Mucosa of descending colon (tissue), 3 donors: ENCODE measurements at regions not wholly inside any gene's neighbourhood (a gene's known extent, or its start where the extent isn't known, plus 50 kb on each side); places are given as distances from the start of the nearest gene placed in this dataset.

Source experiments
- ATAC-seq: fragments of 200-7000 bp; cut with Tn5 transposase; one replicate; pipeline ENCODE4 v1.9.1; 2020; ENCODE audit warnings: mild to moderate bottlenecking, moderate library complexity
- DNase-seq, 3 donors: peaks; one replicate each; pipeline ENCODE4 v3.0.0-alpha.2; 2020
- H3K36me3 ChIP-seq: fragments of 200-600 bp; one replicate; pipeline ENCODE4 v1.8.0; 2021; ENCODE audit warnings: low read depth, mild to moderate bottlenecking
- H3K4me1 ChIP-seq: fragments of 200-600 bp; one replicate; pipeline ENCODE4 v1.8.0; 2021; ENCODE audit warnings: low read depth, mild to moderate bottlenecking
- H3K4me3 ChIP-seq: fragments of 200-600 bp; one replicate; pipeline ENCODE4 v1.8.0; 2021; ENCODE audit warnings: mild to moderate bottlenecking
- H3K9me3 ChIP-seq: fragments of 200-600 bp; one replicate; pipeline ENCODE4 v1.8.0; 2021; ENCODE audit warnings: mild to moderate bottlenecking
- intact Hi-C, 2 donors: fragments of 100-400 bp; cut with DNase I in 1 of 2; cut with micrococcal nuclease in 1 of 2; formaldehyde crosslinking; loops; one replicate each; pipeline versions ENCODE4 v1.11.0 to v1.11.1; 2022; cut with DNase I, micrococcal nuclease
- TF ChIP-seq, protein P1 (sequence below): fragments of 200-600 bp; IDR thresholded peaks from one replicate; pipeline ENCODE4 v1.8.0; 2022; ENCODE audit warnings: antibody characterized with exemption, mild to moderate bottlenecking
- donor health status: DM: no; HTN: no; CAD: no; lungs with moderate emphysema.
- donor health status: DM: no; HTN: no; CAD: no.
- donor health status: DM: no; HTN: yes; CAD: no.

DNA sequence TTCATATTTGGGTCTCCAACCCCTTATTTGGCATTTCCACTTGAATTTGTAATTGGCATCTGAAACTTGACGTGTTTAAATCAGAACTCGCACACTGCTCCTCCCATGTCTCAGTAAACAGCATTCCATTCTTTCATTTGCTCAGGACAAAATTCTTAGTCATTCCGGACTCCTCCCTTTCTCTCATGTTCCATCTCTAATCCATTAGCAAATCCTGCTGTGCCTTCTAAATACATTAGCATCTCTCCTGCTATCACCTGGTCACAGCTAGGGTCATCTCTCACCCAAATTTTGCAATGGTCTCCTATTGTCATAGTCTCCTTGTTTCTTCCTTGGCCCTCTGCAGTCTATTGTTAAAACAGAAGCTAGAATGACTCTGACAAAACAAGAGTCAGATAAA lies 119.9 kb upstream of the CADPS start:
- DNase-seq = no peak
- no peak overlapping the region for H3K4me3 ChIP-seq
- no peak for ATAC-seq
- H3K36me3 ChIP-seq = no peaks in the 10 kb centered on the region
- H3K4me1 ChIP-seq = no peaks in the 10 kb centered on the region
- TF ChIP-seq, protein P1, sequence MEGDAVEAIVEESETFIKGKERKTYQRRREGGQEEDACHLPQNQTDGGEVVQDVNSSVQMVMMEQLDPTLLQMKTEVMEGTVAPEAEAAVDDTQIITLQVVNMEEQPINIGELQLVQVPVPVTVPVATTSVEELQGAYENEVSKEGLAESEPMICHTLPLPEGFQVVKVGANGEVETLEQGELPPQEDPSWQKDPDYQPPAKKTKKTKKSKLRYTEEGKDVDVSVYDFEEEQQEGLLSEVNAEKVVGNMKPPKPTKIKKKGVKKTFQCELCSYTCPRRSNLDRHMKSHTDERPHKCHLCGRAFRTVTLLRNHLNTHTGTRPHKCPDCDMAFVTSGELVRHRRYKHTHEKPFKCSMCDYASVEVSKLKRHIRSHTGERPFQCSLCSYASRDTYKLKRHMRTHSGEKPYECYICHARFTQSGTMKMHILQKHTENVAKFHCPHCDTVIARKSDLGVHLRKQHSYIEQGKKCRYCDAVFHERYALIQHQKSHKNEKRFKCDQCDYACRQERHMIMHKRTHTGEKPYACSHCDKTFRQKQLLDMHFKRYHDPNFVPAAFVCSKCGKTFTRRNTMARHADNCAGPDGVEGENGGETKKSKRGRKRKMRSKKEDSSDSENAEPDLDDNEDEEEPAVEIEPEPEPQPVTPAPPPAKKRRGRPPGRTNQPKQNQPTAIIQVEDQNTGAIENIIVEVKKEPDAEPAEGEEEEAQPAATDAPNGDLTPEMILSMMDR = no peak
- no peaks in the 10 kb centered on the region for H3K9me3 ChIP-seq
- intact Hi-C loops = no loop called here

DNA sequence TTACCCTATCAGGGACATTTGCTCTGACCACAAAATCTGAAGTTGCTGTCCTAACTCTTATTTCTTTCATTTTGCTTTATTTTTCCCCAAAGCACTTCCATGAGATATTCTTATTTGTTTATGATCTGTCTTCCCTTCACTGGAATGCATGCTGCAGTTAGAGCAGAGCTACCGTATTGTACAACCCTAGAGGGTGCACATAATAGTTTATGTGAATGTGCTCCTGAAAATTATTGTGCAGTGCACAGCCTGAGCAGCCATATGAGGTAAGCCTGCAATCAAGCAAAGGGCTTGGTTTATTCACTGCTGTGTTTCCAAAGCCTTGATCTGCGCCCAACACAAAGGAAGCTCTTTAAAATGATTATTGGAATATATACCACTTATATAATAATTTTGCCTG lies 120.3 kb upstream of the CADPS start:
- no peaks in the 10 kb centered on the region for H3K4me1 ChIP-seq
- no peak for DNase-seq
- H3K9me3 ChIP-seq = no peaks in the 10 kb centered on the region
- H3K4me3 ChIP-seq = no peak overlapping the region
- TF ChIP-seq, protein P1 = no peak
- intact Hi-C loops = no loop called here
- ATAC-seq = no peak
- H3K36me3 ChIP-seq = no peaks in the 10 kb centered on the region

DNA sequence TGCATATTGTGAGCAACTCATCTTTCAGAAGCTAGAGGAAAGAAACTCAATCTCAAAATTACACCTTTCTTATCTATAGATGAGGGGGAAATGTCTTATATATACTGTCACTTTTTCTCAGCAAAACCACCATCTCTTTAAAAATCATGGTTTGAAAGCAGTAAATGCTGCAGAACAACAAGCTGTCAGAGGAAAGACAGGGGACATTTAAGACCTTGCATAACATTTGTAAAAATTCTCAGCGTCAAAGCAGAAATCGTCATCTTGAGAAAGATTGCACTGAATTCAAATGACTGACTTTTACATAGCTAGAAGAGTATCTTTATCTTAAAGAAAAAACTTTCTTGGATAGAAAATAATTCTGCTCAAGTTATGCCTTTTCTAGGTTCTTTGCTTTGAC lies 122.2 kb upstream of the CADPS start:
- intact Hi-C loops = no loop called here
- Histone ChIP-seq H3K4me1 (no peaks in the 10 kb centered on the region), H3K36me3 (no peaks in the 10 kb centered on the region), H3K4me3 (no peak overlapping the region), H3K9me3 (no peaks in the 10 kb centered on the region)
- TF ChIP-seq, protein P1 = no peak
- DNase-seq = no peak
- ATAC-seq = no peak

DNA sequence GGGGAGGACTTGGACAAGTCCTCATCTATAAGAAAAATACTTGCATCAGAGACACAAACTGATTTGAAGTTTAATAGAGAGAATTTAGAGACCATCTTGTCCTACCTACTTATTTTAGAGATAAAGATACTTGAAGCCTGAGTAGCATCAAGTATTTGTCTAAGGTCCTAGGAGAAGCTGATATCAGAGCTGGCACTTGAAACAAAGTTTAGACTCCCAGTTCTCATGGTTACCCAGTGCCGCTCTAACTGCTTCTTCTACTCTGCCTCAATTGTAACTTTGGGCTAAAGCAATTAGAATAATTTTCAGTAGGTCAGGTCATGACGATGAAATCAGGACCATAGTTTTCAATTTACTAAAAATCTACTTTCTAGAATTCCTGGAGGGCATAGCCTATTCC lies 123.9 kb upstream of the CADPS start:
- no peaks in the 10 kb centered on the region for H3K36me3 ChIP-seq
- intact Hi-C loops = no loop called here
- DNase-seq (no peak), ATAC-seq (no peak)
- H3K9me3 ChIP-seq = peaks cover 9% of the 10 kb centered on the region
- no peaks in the 10 kb centered on the region for H3K4me1 ChIP-seq
- TF ChIP-seq, protein P1 = no peak
- H3K4me3 ChIP-seq = no peak overlapping the region

DNA sequence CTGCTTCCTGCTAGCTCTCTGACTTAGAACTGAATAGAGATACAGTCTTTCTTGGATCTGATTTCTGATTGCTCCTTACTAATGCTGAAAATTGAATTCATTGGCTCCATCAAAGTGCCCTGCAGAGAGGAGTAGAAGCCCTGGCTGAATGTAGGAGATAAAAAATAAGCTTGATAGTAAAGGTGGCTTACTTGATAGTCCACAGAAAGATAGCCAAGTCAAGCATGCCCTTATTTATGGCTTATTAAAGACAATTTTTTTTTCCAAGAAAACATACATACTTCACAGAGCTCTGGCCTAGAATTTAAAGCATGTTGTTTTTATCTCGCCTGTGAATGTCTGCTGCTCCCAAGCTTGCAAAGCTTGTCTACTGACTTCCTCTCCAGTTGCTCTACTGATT lies 124.6 kb upstream of the CADPS start:
- H3K9me3 ChIP-seq = peaks cover 9% of the 10 kb centered on the region
- TF ChIP-seq, protein P1 = no peak
- intact Hi-C loops = no loop called here
- ATAC-seq (no peak), DNase-seq (no peak)
- no peaks in the 10 kb centered on the region for H3K36me3 ChIP-seq
- no peaks in the 10 kb centered on the region for H3K4me1 ChIP-seq
- no peak overlapping the region for H3K4me3 ChIP-seq

DNA sequence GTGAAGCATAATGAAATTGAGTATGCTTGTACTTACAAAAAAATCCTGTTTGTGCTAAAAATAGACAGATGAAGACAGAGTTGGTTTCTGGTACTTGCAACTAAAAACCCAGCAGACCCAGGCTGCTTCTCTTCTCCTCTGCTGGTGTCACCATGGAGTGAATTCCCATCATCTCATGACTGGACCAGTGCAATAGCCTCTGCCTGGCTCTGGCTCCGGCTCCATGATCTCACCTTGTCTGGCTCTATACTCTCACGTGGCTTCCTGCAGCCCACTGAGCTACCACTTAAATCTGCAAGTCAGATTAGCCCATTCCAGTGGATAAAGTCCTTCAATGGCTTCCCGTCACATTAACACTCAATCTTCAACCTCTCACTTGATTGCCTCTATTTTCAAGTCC lies 129.2 kb upstream of the CADPS start:
- Histone ChIP-seq H3K4me1 (no peaks in the 10 kb centered on the region), H3K36me3 (no peaks in the 10 kb centered on the region), H3K9me3 (peaks cover 9% of the 10 kb centered on the region), H3K4me3 (no peak overlapping the region)
- ATAC-seq (no peak), DNase-seq (no peak)
- TF ChIP-seq, protein P1 = no peak
- intact Hi-C loops = no loop called here
